GM12878 (cell line): ENCODE measurements at regions not wholly inside any gene's neighbourhood (a gene's known extent, or its start where the extent isn't known, plus 50 kb on each side); places are given as distances from the start of the nearest gene placed in this dataset.

ENCODE experiments used
- ATAC-seq: fragments of 200-7000 bp; cut with Tn5 transposase; 3 replicates; pipeline ENCODE4 v1.9.1; 2020; ENCODE audit warnings: mild to moderate bottlenecking, moderate library complexity
- BruUV-seq: library from RNA; stranded (reverse); fragments of 400-500 nt; replicated peaks from 2 replicates; lab custom pipeline; 2021; lab: Mats Ljungman, UMichigan
- CTCF ChIA-PET: fragments of 300-600 bp; sonication (Branson Sonifier 250); formaldehyde crosslinking; extraction: SDS; loops from one replicate; lab custom pipeline; 2021; ENCODE audit warnings: inconsistent platforms; lab: Yijun Ruan, JAX
- POLR2A ChIA-PET: fragments of 350-600 bp; formaldehyde crosslinking; extraction: SDS; loops from one replicate; lab custom pipeline; 2021; ENCODE audit warnings: inconsistent platforms; lab: Charles Lee
- RAD21 ChIA-PET: fragments of 300-600 bp; sonication (Branson Sonifier 250); formaldehyde crosslinking; loops from one replicate; lab custom pipeline; 2023; ENCODE audit warnings: antibody characterized with exemption; ENCODE audit not compliant: unreplicated experiment; lab: Charles Lee
- SMC1A ChIA-PET: fragments of 300-600 bp; sonication (Branson Sonifier 250); formaldehyde crosslinking; loops from one replicate; lab custom pipeline; 2023; ENCODE audit not compliant: unreplicated experiment, uncharacterized antibody; lab: Charles Lee
- DNase-seq: peaks from one replicate; pipeline ENCODE4 v3.0.0-alpha.2; 2011; ENCODE audit warnings: low read depth, low spot score
- FAIRE-seq: peaks from 3 replicates; lab custom pipeline; 2011; peaks lifted over from hg19 to GRCh38; lab: Jason Lieb, UNC
- H2AFZ ChIP-seq: 2 replicates; pipeline ENCODE4 v1.6.0; 2011; ENCODE audit warnings: low read depth, low read length, control low read depth; ENCODE audit not compliant: control insufficient read depth
- H3K27ac ChIP-seq: 2 replicates; pipeline ENCODE4 v1.5.1; 2011; ENCODE audit warnings: control low read depth; ENCODE audit not compliant: control insufficient read depth, insufficient read depth
- H3K27me3 ChIP-seq, 2 experiments: replicated peaks in 1 of 2; 2 replicates each; pipeline versions ENCODE4 v1.6.0 to v1.6.1; 2011; ENCODE audit warnings: low read length in 1 of 2; ENCODE audit not compliant: control insufficient read depth in 2 of 2, insufficient read depth in 2 of 2
- H3K36me3 ChIP-seq, 2 experiments: 2 replicates each; pipeline ENCODE4 v1.5.1; 2011; ENCODE audit warnings: low read length in 1 of 2; ENCODE audit not compliant: control insufficient read depth in 2 of 2, insufficient read depth in 2 of 2
- H3K4me1 ChIP-seq: 2 replicates; pipeline ENCODE4 v1.6.1; 2011; ENCODE audit warnings: mild to moderate bottlenecking, low read length, moderate library complexity, mixed read lengths; ENCODE audit not compliant: control insufficient read depth, insufficient read depth
- H3K4me2 ChIP-seq: 2 replicates; pipeline ENCODE4 v1.6.0; 2011; ENCODE audit warnings: control low read depth; ENCODE audit not compliant: control insufficient read depth, insufficient read depth
- H3K4me3 ChIP-seq: fragments of 200-600 bp; sonication (generic); 2 replicates; pipeline ENCODE4 v1.5.1; 2016
- H3K79me2 ChIP-seq: 2 replicates; pipeline ENCODE4 v1.6.0; 2011; ENCODE audit warnings: low read length; ENCODE audit not compliant: control insufficient read depth, insufficient read depth
- H3K9ac ChIP-seq: 2 replicates; pipeline ENCODE4 v1.8.0; 2011; ENCODE audit warnings: low read length, control low read depth, mixed read lengths; ENCODE audit not compliant: control insufficient read depth, insufficient read depth
- H3K9me3 ChIP-seq: replicated peaks from 3 replicates; pipeline ENCODE4 v1.5.1; 2011; ENCODE audit warnings: mild to moderate bottlenecking, low read length; ENCODE audit not compliant: control insufficient read depth, insufficient read depth
- H4K20me1 ChIP-seq: 2 replicates; pipeline ENCODE4 v1.6.0; 2011; ENCODE audit not compliant: control insufficient read depth, insufficient read depth
- BCL3 ChIP-seq: IDR thresholded peaks from 2 replicates; pipeline ENCODE4 v1.6.1; 2011; ENCODE audit warnings: borderline replicate concordance, low read depth, mild to moderate bottlenecking, moderate library complexity, low read length; ENCODE audit not compliant: insufficient read depth, poor library complexity, severe bottlenecking
- FOS ChIP-seq: IDR thresholded peaks from 3 replicates; pipeline ENCODE4 v1.6.1; 2011; ENCODE audit warnings: borderline replicate concordance; ENCODE audit not compliant: insufficient read length; ENCODE audit errors: extremely low read depth
- PKNOX1 ChIP-seq: fragments of 450-650 bp; IDR thresholded peaks from 2 replicates; pipeline ENCODE4 v1.6.1; 2016; ENCODE audit warnings: mild to moderate bottlenecking
- POLR2AphosphoS2 ChIP-seq: IDR thresholded peaks from 2 replicates; pipeline ENCODE4 v1.6.1; 2011; ENCODE audit warnings: low read depth, mild to moderate bottlenecking, low read length, improper control_type of control experiment, moderate library complexity
- RAD21 ChIP-seq: IDR thresholded peaks from 2 replicates; pipeline ENCODE4 v1.6.1; 2011; ENCODE audit warnings: mild to moderate bottlenecking, low read depth, low read length, moderate library complexity; ENCODE audit not compliant: insufficient read depth
- ZNF622 ChIP-seq: fragments of 450-650 bp; IDR thresholded peaks from 2 replicates; pipeline ENCODE4 v1.6.1; 2017; ENCODE audit warnings: mild to moderate bottlenecking, inconsistent platforms
- WGBS: methylation state at CpG from one replicate; pipeline ENCODE4 v1.1.6; 2016; ENCODE audit warnings: low lambda C conversion rate; ENCODE audit not compliant: insufficient replicate concordance, insufficient coverage; ENCODE audit errors: missing lambda C conversion rate; 5-methylcytosine and 5-hydroxymethylcytosine counted together
- in situ Hi-C: fragments of 300-500 bp; cut with MboI; formaldehyde crosslinking; loops from 9 replicates; pipeline ENCODE4 v1.14.3; 2018; ENCODE audit warnings: mixed read lengths
- intact Hi-C: fragments of 100-400 bp; cut with micrococcal nuclease; formaldehyde crosslinking; loops from one replicate; pipeline ENCODE4 v1.14.2; 2022; ENCODE audit not compliant: unreplicated experiment

- ATAC-seq (no peak), FAIRE-seq (no peak), DNase-seq (no peak)
- ChIA-PET RAD21 (no interaction called here), POLR2A (no interaction called here), CTCF (interaction anchor here (1.1 kb wide), 1 partner anchor 31 kb away, joined by 4 read pairs; no protein-coding TSS in a partner anchor), SMC1A (interaction anchor here (1.2 kb wide), 1 partner anchor 12 kb away, joined by 3 read pairs; no protein-coding TSS in a partner anchor)
- intact Hi-C loops (no loop called here), in situ Hi-C loops (no loop called here)
- H3K79me2 ChIP-seq: no peaks in the 10 kb centered on the region
- H3K9me3 ChIP-seq: no peaks in the 10 kb centered on the region; the same call in 2 of the 3 replicates
- H3K4me1 ChIP-seq: no peaks in the 10 kb centered on the region
- BruUV-seq: no TSS peak
- TF ChIP-seq RAD21 (no peak), ZNF622 (no peak), PKNOX1 (no peak), FOS (no peak), BCL3 (no peak), POLR2AphosphoS2 (no peak)
- no peak overlapping the region for H2AFZ ChIP-seq
- 22% methylated on average over 4 of the region's 4 CpGs for WGBS
- H3K9ac ChIP-seq: no peak overlapping the region
- no peaks in the 10 kb centered on the region for H4K20me1 ChIP-seq
- H3K36me3 ChIP-seq: no peaks in the 10 kb centered on the region
- no peaks in the 10 kb centered on the region; a peak in 1 of 4 replicates for H3K27me3 ChIP-seq
- no peak overlapping the region for H3K4me3 ChIP-seq
- H3K27ac ChIP-seq: no peak overlapping the region
- no peak overlapping the region for H3K4me2 ChIP-seq
Observed at GRCh38 chr4:14100349-14100748, 472.8 kb upstream of the BOD1L1 start.
